HG03442 (cell line): ENCODE measurements at regions not wholly inside any gene's neighbourhood (a gene's known extent, or its start where the extent isn't known, plus 50 kb on each side); places are given as distances from the start of the nearest gene placed in this dataset.
"Not testable (repeated sequence)": the region's sequence is repeated elsewhere in the genome, so short reads cannot be mapped to it uniquely, and the experiment has no call there.

Experiments used
- ATAC-seq: cut with Tn5 transposase; IDR thresholded peaks from one replicate; pipeline ENCODE4 v1.9.1; 2021; ENCODE audit warnings: mild to moderate bottlenecking, moderate library complexity; ENCODE audit not compliant: unreplicated experiment

GRCh38 chr1:185442050-185442449 lies 125.0 kb upstream of the IVNS1ABP start:
- no peak for ATAC-seq

DNA sequence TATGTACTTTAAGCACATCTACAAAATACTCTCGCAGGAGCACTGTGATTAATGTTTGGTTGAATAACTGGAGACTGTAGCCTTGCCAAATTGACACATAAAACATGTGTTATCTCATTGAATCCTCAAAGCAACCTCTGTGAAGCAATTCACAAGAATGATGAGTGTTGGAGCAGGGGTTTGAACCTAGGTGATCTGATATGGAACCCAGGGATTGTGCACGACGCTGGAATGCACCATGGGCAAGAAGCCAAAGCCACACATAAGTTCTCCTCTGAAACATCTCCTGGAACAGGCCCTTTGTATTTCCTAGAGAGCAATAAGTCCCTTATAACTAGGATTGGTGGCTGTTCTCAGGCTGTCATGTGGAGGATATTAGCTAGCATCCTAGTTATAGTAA lies 124.6 kb upstream of the IVNS1ABP start:
- ATAC-seq, result no peak

GRCh38 chr1:185440877-185441276 lies 123.8 kb upstream of the IVNS1ABP start:
- ATAC-seq, result no peak

DNA sequence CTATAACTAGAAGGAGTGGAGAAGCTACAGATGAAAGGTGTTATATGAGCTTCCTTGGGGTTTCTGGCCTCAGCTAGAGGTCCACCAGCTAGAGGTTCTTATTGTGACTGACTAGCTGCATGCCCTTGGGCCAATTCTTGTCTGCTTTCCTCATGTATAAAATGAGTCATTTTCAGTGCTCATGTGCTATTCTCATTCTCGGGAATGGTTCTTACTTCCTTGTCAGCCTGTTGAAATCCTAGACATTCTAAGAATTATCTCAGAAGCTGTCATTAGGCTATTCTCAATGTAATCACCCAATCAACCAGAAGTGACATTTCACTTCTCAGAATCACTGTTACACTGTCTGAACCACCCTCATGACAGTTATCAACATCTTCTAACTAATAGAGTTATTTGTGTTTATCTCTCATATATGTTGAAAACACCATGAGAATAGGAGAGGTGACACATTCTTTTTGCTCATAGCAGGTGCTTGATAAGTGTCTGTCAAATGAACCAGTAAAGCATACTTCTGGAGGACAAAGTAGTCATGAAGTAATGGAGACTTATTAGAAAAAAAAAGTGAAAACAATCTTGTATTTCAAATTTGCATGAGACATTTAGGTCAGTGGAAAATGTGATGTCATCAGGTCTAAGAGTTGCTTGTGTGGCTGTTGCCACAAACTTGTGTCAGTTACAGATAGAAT lies 122.8 kb upstream of the IVNS1ABP start:
- ATAC-seq, result peak; percentile 77

DNA sequence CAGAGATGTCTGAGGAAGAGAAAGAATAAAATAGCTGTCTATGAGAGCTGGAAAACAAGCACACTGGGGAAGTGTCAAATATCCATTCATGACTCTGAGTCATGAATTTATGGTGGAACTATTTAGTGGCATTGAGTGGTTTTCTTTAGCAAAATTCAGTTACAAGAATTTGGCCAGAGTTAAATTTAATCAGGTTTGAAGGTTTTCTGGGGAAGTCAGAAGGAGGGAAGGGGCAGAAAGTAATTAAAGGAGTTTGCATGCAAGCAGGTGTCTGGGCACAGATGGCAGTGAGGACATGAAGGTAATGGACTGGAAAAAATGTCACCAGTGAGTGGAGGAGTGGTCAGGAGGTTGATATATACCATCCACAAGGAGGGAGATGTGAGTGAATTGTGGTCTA lies 121.9 kb upstream of the IVNS1ABP start:
- no peak for ATAC-seq

DNA sequence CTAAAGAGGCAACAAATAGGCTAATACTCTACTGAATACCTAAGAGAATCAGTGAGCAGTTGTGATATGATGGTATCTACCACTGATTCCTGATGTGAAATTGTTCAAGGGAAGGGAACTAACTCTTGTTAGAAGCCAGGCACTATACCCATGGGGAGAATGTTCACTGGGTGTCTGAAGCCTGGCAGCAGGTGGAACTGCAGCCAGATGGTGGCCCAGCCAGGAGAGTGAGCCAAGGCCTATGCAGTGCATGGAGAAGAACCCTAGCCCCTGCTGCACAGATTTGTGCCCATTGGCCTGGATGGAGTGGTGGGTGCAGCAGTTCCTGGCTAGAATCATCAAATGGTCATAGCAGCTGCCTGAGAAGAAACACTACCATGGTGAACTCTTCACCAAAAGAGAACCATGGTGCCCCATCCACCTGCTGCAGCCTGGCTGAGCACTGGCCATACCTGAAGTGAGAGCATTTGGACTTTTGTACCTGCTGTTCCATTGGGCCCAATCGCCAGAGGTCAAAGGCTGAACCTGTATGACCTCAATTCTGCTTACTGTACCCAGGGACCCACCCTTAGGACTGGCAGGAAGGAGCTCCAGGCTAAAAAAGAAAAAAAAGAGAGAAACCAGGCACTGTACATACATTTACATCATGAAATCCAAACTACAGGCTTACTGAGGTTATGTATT lies 118.8 kb upstream of the IVNS1ABP start:
- ATAC-seq, result no peak

- no peak for ATAC-seq
Observed at GRCh38 chr1:185434721-185435120, 117.7 kb upstream of the IVNS1ABP start.

DNA sequence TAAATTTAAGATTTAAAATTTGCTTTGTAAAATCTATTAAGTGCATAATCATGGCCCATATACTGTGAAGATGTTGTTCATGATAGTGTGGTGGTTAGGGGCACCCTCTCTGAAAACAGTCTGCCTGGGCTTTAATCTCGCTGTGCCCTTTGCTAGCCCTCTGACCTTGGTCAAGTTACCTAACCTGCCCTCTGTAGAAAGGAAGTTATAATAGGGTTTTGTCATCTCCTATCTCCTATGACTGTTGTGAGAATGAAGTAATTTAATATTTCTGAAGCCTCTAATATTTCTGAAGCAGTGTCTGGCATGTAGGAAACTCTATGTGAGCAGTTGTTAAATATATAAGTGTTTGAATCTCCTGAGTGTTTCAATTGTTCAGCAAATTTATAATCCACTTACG lies 116.6 kb upstream of the IVNS1ABP start:
- no peak for ATAC-seq

DNA sequence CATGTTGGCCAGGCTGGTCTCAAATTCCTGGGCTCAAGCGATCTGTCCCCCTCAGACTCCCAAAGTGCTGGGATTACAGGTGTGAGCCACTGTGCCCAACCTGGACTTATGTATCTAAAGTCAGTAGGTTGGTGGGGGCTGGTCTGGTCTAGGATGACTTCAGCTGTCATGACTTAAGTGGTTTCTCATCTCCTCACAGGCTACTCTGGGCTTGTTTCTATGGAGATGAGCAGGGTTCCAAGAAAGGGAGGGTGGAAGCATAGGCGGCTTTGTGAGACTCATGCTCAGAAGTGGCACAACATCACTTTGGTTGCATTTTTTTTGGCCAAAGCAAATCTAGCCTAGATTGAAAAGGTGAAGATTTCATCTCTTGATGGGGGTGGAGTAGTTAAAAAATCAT lies 115.9 kb upstream of the IVNS1ABP start:
- no peak for ATAC-seq

- ATAC-seq, result no peak
Observed at GRCh38 chr1:185431612-185432011, 114.6 kb upstream of the IVNS1ABP start.

DNA sequence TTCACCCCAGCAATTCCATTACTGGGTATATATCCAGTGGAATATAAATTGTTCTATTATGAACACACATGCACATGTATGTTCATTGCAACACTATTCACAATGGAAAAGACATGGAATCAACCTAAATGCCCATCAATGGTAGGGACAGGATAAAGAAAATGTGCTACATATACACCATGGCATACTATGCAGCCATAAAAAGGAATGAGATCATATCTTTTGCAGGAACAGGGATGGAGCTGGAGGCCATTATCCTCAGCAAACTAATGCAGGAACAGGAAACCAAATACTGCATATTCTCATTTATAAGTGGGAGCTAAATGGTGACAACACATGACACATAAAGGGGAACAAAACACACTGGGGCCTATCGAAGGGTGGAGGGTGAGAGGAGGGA lies 112.6 kb upstream of the IVNS1ABP start:
- ATAC-seq, result not testable (repeated sequence)

GRCh38 chr1:185427776-185428175 lies 110.7 kb upstream of the IVNS1ABP start:
- ATAC-seq, result no peak

DNA sequence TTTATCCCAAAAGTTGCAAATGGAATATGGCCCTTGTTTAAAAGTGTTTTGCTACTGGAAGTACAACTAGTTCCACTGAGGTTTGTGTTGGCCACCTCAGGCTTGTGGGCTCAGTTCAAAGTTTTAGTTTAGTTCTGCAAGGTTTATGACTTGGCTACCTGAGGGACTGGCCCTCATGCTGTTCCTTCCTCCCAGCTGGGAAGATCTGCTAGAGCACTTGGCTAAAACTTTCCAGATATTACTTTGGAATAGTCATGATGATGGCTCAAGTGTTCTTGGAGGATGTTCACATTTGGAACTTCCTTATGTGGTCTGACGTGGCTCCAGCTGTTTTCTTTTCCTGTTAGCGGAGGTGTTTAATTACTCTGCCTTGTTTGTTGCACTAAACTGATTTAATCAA lies 110.2 kb upstream of the IVNS1ABP start:
- no peak for ATAC-seq

- no peak for ATAC-seq
Observed at GRCh38 chr1:185426848-185427247, 109.8 kb upstream of the IVNS1ABP start.

- no peak for ATAC-seq
Observed at GRCh38 chr1:185425163-185425562, 108.1 kb upstream of the IVNS1ABP start.

GRCh38 chr1:185421485-185422107 lies 104.6 kb upstream of the IVNS1ABP start:
- ATAC-seq, result no peak

- ATAC-seq, result no peak
Observed at GRCh38 chr1:185420588-185421081, 103.6 kb upstream of the IVNS1ABP start.

DNA sequence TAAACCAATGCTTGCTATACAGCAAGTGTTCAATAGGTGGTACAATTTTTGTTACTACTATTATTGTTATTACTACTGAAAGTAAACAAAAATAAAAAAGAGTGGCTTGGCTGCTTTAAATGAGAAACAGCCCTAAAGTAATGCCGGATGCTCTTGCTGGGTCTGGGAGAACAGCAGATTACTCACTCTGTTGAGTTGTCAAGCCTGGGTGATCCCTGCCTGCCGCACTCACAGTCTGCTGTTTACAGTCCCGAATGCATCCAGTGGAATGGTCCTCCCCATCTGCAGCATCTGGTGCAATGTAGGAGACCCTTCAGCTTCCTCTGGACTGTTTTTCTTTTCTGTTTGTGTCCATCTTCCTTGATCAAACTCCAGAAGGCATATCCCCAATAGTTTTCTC lies 102.7 kb upstream of the IVNS1ABP start:
- ATAC-seq, result no peak

DNA sequence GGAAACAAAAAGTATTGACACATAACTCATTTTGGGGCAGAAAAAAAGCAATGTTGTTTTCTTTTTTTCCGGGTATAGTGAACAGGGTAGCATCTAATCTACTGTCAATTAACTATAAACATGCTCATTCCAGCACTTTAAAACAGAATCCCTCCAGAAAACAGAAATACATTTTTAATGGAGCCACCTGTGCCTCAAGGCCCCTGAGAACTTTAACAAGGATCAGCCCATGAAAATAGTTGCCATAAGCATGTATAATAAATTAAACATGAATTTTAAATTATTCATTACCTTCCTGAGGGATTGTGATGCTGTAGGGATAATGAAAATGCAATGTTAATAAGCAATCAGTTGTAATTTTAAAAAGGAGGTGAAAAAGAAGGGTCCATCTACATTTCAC lies 101.4 kb upstream of the IVNS1ABP start:
- no peak for ATAC-seq

GRCh38 chr1:185412385-185413087 lies 95.5 kb upstream of the IVNS1ABP start:
- peak; percentile 47 for ATAC-seq

- ATAC-seq, result no peak
Observed at GRCh38 chr1:185409763-185410528, 92.9 kb upstream of the IVNS1ABP start.
